B cell (primary cell): ENCODE measurements at regions not wholly inside any gene's neighbourhood (a gene's known extent, or its start where the extent isn't known, plus 50 kb on each side); places are given as distances from the start of the nearest gene placed in this dataset.

Experiments
- ATAC-seq: fragments of 200-7000 bp; cut with Tn5 transposase; one replicate; pipeline ENCODE4 v1.10.0; 2021; ENCODE audit warnings: low read depth, mild to moderate bottlenecking, moderate number of reproducible peaks, moderate library complexity
- CTCF ChIA-PET: fragments of 350-600 bp; sonication (Branson Sonifier 250); formaldehyde crosslinking; loops from one replicate; lab custom pipeline; 2021; ENCODE audit warnings: antibody characterized with exemption, inconsistent platforms; lab: Charles Lee
- POLR2A ChIA-PET: fragments of 350-600 bp; sonication (Branson Sonifier 250); formaldehyde crosslinking; loops from one replicate; lab custom pipeline; 2021; ENCODE audit warnings: antibody characterized with exemption; lab: Charles Lee
- DNase-seq: peaks from one replicate; pipeline ENCODE4 v3.0.0; 2013
- H2AFZ ChIP-seq: 2 replicates; pipeline ENCODE4 v1.6.1; 2012; ENCODE audit warnings: mild to moderate bottlenecking, low read depth, low read length; ENCODE audit not compliant: insufficient read depth, poor library complexity, severe bottlenecking
- H3K27ac ChIP-seq, 2 donors: 1 replicate in 1 of 2; 2 replicates in 1 of 2; pipeline ENCODE4 v1.5.1; 2012 to 2013; ENCODE audit warnings: low read length in 2 of 2, mild to moderate bottlenecking in 2 of 2, moderate library complexity in 1 of 2
- H3K27me3 ChIP-seq, 4 experiments: fragments of 200-600 bp in 1 of 4; sonication (generic) in 1 of 4; replicated peaks in 1 of 4; 1 replicate in 2 of 4; 2 replicates in 2 of 4; pipeline versions ENCODE4 v1.6.1 to v1.7.0; 2013 to 2016; ENCODE audit warnings: low read length in 3 of 4, mild to moderate bottlenecking in 2 of 4, mixed read lengths in 1 of 4, moderate library complexity in 1 of 4; ENCODE audit not compliant: insufficient read depth in 4 of 4, control insufficient read depth in 3 of 4; ENCODE audit errors: control extremely low read depth in 1 of 4
- H3K36me3 ChIP-seq, 2 experiments: replicated peaks in 1 of 2; 1 replicate in 1 of 2; 2 replicates in 1 of 2; pipeline versions ENCODE4 v1.6.1 to v1.7.1; 2013; ENCODE audit warnings: low read length in 1 of 2; ENCODE audit not compliant: insufficient read depth in 2 of 2, control insufficient read depth in 1 of 2; ENCODE audit errors: control extremely low read depth in 1 of 2, extremely low read depth in 1 of 2
- H3K4me1 ChIP-seq, 2 donors: fragments of 200-600 bp in 1 of 2; sonication (generic) in 1 of 2; 1 replicate in 1 of 2; 2 replicates in 1 of 2; pipeline versions ENCODE4 v1.5.1 to v1.6.1; 2013 to 2017; ENCODE audit warnings: low read length in 2 of 2; ENCODE audit not compliant: control insufficient read depth in 2 of 2, insufficient read depth in 2 of 2
- H3K4me2 ChIP-seq: replicated peaks from 2 replicates; pipeline ENCODE3; 2012; ENCODE audit warnings: mild to moderate bottlenecking, low read depth, low read length; ENCODE audit not compliant: poor library complexity, severe bottlenecking
- H3K4me3 ChIP-seq, 5 experiments: fragments of 200-600 bp in 1 of 5; sonication (generic) in 1 of 5; 1 replicate in 3 of 5; 2 replicates in 2 of 5; pipeline versions ENCODE4 v1.5.1 to v1.7.0; 2011 to 2016; ENCODE audit warnings: low read length in 4 of 5, mild to moderate bottlenecking in 4 of 5, low read depth in 2 of 5, control low read depth in 1 of 5, moderate library complexity in 1 of 5; ENCODE audit not compliant: insufficient read depth in 1 of 5; ENCODE audit errors: control extremely low read depth in 1 of 5, extremely low read depth in 1 of 5
- H3K79me2 ChIP-seq: fragments of 200-600 bp; sonication (generic); one replicate; pipeline ENCODE4 v1.6.0; 2016; ENCODE audit warnings: low read length; ENCODE audit not compliant: control insufficient read depth, insufficient read depth
- H3K9ac ChIP-seq: fragments of 200-600 bp; sonication (generic); 2 replicates; pipeline ENCODE4 v1.6.1; 2017; ENCODE audit warnings: mild to moderate bottlenecking, low read length, moderate library complexity
- H3K9me3 ChIP-seq, 3 donors: one replicate each; pipeline versions ENCODE4 v1.6.1 to v1.7.1; 2013; ENCODE audit warnings: low read length in 2 of 3; ENCODE audit not compliant: control insufficient read depth in 2 of 3, insufficient read depth in 1 of 3; ENCODE audit errors: control extremely low read depth in 1 of 3
- H4K20me1 ChIP-seq: 2 replicates; pipeline ENCODE4 v1.6.0; 2012; ENCODE audit warnings: mild to moderate bottlenecking, low read length; ENCODE audit not compliant: insufficient read depth, control insufficient read depth, poor library complexity, severe bottlenecking
- H3K27ac Mint-ChIP-seq: one replicate; pipeline ENCODE4 v1.8.0; 2021; ENCODE audit warnings: mixed read lengths
- H3K27me3 Mint-ChIP-seq: one replicate; pipeline ENCODE4 v1.8.0; 2021; ENCODE audit warnings: mixed read lengths
- H3K4me1 Mint-ChIP-seq: one replicate; pipeline ENCODE4 v1.8.0; 2021; ENCODE audit warnings: mixed read lengths
- H3K4me3 Mint-ChIP-seq: one replicate; pipeline ENCODE4 v1.8.0; 2021; ENCODE audit warnings: mixed read lengths
- H3K9me3 Mint-ChIP-seq: one replicate; pipeline ENCODE4 v1.8.0; 2022; ENCODE audit warnings: mixed read lengths; ENCODE audit not compliant: insufficient read depth
- CTCF ChIP-seq: fragments of 200-600 bp; IDR thresholded peaks from one replicate; pipeline ENCODE4 v1.8.0; 2022; ENCODE audit warnings: antibody characterized with exemption, mild to moderate bottlenecking
- EZH2 ChIP-seq: IDR thresholded peaks from 2 replicates; pipeline ENCODE4 v1.6.1; 2012; ENCODE audit warnings: borderline replicate concordance, low read depth, mild to moderate bottlenecking, moderate library complexity, low read length; ENCODE audit not compliant: insufficient read depth, poor library complexity, severe bottlenecking
- WGBS: methylation state at CpG from one replicate; pipeline ENCODE4 v1.1.5; 2013; ENCODE audit warnings: missing lambda C conversion rate; ENCODE audit not compliant: insufficient coverage; 5-methylcytosine and 5-hydroxymethylcytosine counted together
- intact Hi-C: fragments of 100-400 bp; cut with micrococcal nuclease; formaldehyde crosslinking; loops from one replicate; pipeline ENCODE4 v1.10.0; 2022

GRCh38 chr2:9778012-9778411 lies 65.3 kb upstream of the TAF1B start:
- intact Hi-C loops = no loop called here
- no peaks in the 10 kb centered on the region for H3K27me3 Mint-ChIP-seq
- ChIA-PET POLR2A (interaction anchor here (0.6 kb wide), 1 partner anchor 243 kb away, joined by 4 read pairs; no protein-coding TSS in a partner anchor), CTCF (no interaction called here)
- H3K4me3 ChIP-seq = no peak overlapping the region
- no peaks in the 10 kb centered on the region for H3K79me2 ChIP-seq
- no peak overlapping the region for H3K4me3 Mint-ChIP-seq
- peaks cover 12 to 13% of the 10 kb centered on the region in 2 donors for H3K4me1 ChIP-seq
- H4K20me1 ChIP-seq = no peaks in the 10 kb centered on the region
- no peak for TF ChIP-seq CTCF
- TF ChIP-seq EZH2 = no peak
- ATAC-seq (no peak), DNase-seq (no peak)
- peaks cover 9% of the 10 kb centered on the region for H3K4me1 Mint-ChIP-seq
- no peak overlapping the region for H2AFZ ChIP-seq
- H3K9ac ChIP-seq = no peak overlapping the region
- WGBS = 88% methylated on average over 9 of the region's 9 CpGs
- no peaks in the 10 kb centered on the region for H3K27me3 ChIP-seq
- peaks cover 0 to 7% (median 0%) of the 10 kb centered on the region in 3 donors for H3K9me3 ChIP-seq
- no peaks in the 10 kb centered on the region for H3K36me3 ChIP-seq
- H3K27ac Mint-ChIP-seq = no peak overlapping the region
- H3K9me3 Mint-ChIP-seq = no peaks in the 10 kb centered on the region
- no peak overlapping the region for H3K27ac ChIP-seq
- no peak overlapping the region for H3K4me2 ChIP-seq

- H3K27me3 ChIP-seq = no peaks in the 10 kb centered on the region
- no peak overlapping the region for H3K4me3 ChIP-seq
- H3K4me1 ChIP-seq = peaks cover 12 to 13% of the 10 kb centered on the region in 2 donors
- H2AFZ ChIP-seq = no peak overlapping the region
- H3K9ac ChIP-seq = no peak overlapping the region
- Mint-ChIP-seq H3K4me1 (peaks cover 9% of the 10 kb centered on the region), H3K9me3 (no peaks in the 10 kb centered on the region), H3K4me3 (no peak overlapping the region), H3K27ac (no peak overlapping the region), H3K27me3 (no peaks in the 10 kb centered on the region)
- ChIA-PET POLR2A (interaction anchor here (0.6 kb wide), 1 partner anchor 242 kb away, joined by 4 read pairs; no protein-coding TSS in a partner anchor), CTCF (no interaction called here)
- H4K20me1 ChIP-seq = no peaks in the 10 kb centered on the region
- H3K9me3 ChIP-seq = peaks cover 0 to 7% (median 0%) of the 10 kb centered on the region in 3 donors
- intact Hi-C loops = no loop called here
- no peak overlapping the region for H3K27ac ChIP-seq
- DNase-seq = no peak
- 94% methylated on average over 16 of the region's 17 CpGs for WGBS
- TF ChIP-seq EZH2 (no peak), CTCF (no peak)
- ATAC-seq = no peak
- no peak overlapping the region for H3K4me2 ChIP-seq
- H3K79me2 ChIP-seq = no peaks in the 10 kb centered on the region
- no peaks in the 10 kb centered on the region for H3K36me3 ChIP-seq
These were observed 64.6 kb upstream of the TAF1B start for GRCh38 chr2:9778471-9779316.
